ENCODE measurements at regions not wholly inside any gene's neighbourhood (a gene's known extent, or its start where the extent isn't known, plus 50 kb on each side); places are given as distances from the start of the nearest gene placed in this dataset.

GRCh38 chr13:111458739-111459138 is 138.3 kb downstream of the TEX29 start:
- TF ChIP-seq POLR2A (IDR thresholded peaks at IDR 0.05): no peak
- TF ChIP-seq, protein P1, sequence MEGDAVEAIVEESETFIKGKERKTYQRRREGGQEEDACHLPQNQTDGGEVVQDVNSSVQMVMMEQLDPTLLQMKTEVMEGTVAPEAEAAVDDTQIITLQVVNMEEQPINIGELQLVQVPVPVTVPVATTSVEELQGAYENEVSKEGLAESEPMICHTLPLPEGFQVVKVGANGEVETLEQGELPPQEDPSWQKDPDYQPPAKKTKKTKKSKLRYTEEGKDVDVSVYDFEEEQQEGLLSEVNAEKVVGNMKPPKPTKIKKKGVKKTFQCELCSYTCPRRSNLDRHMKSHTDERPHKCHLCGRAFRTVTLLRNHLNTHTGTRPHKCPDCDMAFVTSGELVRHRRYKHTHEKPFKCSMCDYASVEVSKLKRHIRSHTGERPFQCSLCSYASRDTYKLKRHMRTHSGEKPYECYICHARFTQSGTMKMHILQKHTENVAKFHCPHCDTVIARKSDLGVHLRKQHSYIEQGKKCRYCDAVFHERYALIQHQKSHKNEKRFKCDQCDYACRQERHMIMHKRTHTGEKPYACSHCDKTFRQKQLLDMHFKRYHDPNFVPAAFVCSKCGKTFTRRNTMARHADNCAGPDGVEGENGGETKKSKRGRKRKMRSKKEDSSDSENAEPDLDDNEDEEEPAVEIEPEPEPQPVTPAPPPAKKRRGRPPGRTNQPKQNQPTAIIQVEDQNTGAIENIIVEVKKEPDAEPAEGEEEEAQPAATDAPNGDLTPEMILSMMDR (IDR thresholded peaks at IDR 0.05): no peak

All from body of pancreas (tissue), 4 donors.